ENCODE measurements at regions not wholly inside any gene's neighbourhood (a gene's known extent, or its start where the extent isn't known, plus 50 kb on each side); places are given as distances from the start of the nearest gene placed in this dataset.
"Not testable (repeated sequence)": the region's sequence is repeated elsewhere in the genome, so short reads cannot be mapped to it uniquely, and the experiment has no call there.

DNA sequence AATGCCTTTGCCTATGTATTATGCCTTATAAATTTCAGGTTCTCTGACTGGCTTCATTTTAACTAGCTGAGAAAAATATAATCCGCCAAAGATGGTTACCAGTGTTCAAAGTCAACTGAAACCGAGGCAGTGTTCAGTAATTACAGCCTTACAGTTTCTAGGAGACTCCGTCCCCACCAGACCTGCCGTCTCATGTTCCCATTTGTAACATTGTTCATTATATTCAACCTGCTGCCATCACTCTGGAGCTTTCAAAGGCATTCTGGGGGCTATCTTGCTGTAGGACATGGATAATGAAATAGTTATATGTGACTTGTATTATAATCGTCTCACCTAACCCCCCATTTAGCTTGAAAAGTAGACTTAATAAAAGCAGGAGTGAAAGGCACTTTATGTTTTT, 302.5 kb downstream of the RWDD3 start:
- no peak for DNase-seq

DNA sequence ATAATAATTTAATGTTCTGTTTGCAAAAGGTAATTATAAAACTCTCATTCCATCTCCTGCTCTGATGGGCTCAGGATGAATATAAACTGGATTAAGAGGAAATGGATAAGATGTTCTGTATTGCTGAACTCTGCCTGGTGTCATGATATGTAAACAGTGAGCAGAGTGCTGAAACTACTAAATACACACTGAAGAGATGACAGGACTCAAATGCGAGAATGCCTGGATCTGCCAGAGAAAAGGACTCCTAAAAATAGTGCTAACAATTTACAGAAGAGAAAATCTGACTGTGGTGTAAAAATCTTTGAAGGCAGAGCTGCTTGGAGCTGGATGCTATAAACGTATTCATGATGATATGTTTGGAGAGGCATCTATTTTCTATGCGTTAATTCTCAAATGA, 303.2 kb downstream of the RWDD3 start:
- DNase-seq, result no peak

DNA sequence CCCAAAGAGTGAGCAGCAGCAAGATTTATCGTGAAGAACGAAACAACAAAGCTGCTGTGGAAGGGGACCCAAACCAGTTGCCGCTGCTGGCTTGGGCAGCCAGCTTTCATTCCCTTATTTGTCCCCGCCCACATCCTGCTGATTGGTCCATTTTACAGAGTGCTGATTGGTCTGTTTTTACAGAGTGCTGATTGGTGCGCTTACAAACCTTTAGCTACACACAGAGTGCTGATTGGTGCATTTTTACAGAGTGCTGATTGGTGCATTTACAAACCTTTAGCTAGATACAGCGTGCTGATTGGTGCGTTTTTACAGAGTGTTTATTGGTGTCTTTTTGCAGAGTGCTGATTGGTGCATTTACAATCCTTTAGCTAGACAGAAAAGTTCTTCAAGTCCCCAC, 304.2 kb downstream of the RWDD3 start:
- not testable (repeated sequence) for DNase-seq

DNA sequence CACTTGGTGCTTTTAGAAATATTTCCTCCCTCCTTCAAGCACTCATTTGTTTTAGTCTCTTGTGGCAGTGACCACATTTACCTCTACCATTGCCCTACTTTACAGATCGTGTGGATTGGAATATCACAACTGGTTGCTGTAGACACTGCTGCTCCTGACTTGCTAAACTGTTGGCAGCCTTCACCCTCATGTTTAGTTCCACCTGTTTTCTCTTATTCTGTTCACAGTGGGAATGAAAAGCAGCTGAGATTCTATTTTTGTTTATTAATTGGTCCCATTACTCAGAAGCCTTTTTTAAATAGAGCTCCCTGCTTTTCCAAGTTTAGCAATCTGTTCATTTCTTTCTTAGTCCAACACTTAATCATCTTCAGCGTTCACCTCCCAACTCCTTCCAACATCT, 308.9 kb downstream of the RWDD3 start:
- DNase-seq, result no peak

DNA sequence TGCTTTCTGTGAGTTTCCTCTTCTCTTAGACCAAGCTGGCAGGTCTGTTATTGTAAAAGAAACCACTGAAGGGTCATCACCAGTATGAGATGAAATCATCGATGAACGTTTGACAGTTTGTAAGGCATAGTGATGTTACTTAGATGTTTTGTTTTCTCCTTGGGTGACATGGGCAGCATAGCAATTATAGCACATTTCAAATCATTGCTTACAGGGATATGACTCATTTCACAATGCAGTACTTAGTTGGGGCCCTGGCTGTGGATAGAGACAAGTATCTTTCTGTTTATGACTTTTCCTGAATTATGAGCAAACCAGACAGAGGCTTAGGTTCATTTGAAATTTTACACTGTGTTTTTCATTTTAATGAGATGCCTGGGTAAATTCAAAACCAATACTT, 313.0 kb downstream of the RWDD3 start:
- no peak for DNase-seq

DNA sequence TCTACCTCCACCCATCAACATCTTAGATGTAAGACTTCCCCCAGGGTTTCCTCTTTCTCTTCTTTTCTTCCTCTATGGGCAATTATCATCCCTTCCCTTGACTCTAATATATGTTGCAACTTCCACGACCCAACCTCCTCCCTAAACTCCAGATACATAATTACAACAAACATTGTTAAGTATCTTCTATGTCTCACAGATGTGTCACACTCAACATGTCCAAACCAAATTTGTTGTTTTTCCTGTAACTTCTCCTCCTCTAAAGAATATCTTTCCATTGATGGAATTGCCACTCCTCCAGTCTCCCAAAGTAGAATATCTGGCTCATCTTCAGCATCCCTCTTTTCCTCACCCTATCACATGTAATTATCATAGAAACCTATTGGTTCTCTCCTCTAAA, 314.2 kb downstream of the RWDD3 start:
- no peak for DNase-seq

DNA sequence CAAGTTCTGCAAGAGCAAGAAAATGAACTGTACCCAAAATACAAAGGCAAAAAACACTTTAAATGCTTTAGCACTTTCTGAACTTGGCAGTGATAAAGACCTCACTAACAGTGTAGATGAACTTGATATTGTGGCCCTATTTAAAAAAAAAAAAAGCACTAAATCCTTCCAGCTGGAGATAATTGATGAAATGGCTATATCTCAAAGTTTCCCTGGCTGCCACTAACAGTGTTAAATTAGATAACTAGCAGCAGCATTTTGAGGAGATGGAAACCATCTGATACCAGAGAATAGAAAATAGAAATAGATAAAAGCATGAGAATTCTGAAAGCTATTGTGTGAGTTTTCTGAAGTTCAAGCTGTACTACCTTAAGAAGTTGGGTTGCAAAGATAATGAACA, 317.2 kb downstream of the RWDD3 start:
- DNase-seq, result no peak

DNA sequence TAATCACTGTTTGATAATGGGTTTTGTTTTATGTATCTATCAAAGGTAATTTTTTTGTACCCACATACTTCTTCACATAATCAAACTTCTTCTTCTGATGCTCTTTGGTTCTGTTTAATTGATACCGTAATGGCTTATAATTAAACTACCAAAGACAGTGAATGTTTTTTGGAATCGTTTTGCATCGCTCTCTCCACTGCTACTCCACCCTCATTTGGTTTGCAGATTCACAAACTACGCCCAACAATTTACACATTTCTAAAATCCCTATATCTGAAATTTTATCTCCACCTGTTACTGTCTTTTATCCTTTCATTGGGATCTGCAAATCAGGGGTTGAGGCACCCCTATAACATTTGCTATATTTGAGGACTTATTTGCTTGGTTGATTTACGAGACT, 319.6 kb downstream of the RWDD3 start:
- no peak for DNase-seq

DNA sequence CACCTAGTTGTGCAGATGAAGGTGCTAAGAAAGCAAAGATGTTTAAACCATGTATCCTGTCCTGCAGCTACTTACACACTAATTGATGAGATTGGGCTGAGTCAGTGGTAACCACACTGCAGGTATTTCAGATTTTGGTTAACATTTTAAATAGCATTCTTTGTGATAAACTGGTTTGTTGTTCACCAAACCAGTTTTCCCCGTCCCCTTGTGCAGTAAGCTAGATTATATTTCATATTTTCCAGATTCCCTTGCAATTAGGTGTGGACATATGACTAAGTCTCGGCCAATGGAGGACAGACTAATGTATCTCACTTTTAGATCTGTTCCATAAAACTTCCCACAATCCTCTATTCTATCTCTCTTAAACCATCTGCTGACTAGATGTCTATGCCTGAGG, 320.4 kb downstream of the RWDD3 start:
- DNase-seq, result no peak

DNA sequence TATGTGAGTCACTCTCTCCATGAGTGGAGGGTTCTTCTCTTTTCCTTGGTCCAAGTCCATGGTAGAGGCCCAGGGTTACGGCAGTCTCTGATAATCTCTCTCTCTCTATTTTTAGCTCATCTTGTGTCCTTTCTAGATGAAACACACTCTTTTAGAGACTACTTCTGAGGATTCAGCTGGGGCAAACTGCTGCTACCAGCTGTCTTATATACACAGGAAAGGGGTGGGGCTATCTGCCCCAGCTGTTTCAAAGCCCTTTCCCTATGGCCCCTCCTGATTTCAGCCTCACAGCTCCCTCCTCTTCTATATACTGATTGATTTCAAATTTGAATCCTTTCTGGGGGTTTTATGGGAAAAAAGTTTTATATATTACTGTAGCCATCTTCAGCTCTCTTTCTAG, 324.8 kb downstream of the RWDD3 start:
- DNase-seq, result no peak

DNA sequence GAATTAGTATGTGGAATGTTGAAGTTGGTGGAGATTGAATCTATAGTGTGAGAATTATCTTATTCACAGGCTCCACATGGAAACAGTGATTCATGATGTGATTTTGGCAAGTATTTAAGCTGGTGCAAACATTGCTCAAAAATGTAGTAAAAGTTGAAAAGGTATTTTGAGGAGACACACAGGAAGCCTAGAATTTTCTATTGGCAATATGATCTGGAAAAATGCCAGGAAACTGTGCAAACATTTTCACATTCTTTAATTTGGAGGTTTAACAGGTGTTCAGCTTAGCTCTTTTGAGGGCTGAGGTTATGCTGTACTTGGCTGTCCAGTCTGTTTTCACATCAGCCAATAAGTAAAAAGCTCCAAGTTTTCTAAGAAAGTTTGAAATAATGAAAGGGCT, 327.3 kb downstream of the RWDD3 start:
- no peak for DNase-seq

DNA sequence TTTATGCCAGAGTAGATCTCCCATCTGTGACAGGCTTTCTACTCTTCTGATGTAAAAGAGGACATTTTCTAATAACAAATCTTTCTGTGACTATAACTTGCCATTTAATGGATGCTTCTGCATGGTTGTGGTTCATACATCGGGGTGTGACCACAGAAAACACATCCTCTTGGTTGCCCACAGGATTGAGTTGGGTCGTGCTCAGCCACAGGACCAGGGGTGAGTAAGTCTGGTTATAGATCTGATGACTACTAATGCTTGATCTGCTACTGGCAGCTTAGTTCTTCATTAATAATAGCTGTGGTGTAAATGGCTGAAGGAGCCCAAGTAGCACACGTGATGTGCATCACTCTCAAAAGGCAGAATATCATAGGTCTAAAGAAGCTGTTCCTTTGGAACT, 328.2 kb downstream of the RWDD3 start:
- DNase-seq, result no peak

DNA sequence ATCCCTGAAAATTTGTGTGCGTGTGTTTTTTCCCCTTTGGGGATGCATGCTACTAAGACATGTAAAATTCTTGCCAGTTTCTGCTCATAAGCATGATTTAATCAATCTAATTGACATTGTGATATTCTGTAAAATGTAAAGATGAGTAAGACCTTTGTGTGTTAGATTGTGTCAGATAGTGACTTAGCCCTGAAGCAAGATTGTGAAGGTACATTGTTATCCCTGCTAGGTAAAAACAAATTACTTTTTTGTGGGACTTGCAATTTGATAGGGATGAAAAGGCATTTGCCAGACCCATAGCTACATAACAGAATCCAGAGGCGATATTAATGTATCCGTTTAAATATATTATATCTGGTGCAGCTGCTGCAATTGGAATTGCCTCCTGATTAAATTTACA, 338.0 kb downstream of the RWDD3 start:
- no peak for DNase-seq

DNA sequence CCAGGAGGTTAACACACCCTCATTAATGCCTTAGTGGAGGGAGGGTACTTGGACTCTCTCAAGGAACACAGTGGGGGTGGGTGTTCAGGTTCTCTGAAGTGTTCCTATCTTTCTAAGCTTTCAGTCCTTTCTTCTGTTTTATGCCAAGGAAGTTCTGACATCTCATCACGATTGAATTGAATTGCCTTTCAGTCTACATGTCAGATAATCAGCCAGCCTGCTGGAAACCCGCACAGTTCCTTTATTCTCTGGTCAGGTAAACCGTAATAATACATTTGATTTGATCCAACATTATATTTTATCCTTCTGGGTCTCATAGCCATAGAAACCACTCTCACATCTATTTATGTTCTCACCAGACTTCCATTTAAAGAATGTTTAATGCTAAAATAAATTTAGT, 339.0 kb downstream of the RWDD3 start:
- DNase-seq, result no peak

DNA sequence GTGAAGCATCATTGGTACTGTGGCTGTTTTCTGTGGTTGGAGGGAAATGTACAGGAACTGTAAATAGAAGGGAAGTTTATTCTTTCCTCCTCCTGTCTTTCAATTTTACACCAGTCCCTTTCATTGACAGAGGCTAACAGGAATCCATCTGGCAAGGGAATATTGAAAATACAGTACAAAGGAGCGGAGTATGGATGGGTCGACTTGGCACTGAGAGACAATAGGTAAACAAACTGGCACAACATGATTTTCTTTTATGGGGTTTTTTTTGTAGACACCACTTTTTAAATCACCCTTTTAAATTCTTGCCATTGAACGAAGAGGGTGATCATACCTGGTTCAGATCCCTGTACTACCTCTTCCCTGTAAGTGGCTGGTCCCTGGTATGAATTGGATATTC, 341.3 kb downstream of the RWDD3 start:
- DNase-seq, result no peak

DNA sequence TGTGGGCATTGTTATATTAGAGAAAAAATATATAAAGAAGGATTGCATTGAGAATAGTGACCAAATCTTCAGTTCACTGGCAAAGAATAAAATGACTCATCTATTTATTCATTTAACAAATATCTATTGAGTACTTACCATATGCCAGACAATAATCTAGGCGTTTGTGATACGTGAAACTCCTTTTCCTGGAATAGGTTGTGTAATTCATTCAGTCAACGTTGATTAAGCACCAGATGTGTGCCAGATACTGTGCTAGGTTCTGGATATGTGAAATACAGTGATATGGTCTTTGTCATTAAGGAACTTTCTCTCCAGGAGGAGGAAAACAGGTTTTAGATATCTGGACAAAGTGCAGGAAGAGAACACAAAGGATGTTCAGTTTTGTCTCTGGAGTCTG, 344.5 kb downstream of the RWDD3 start:
- DNase-seq, result no peak

DNA sequence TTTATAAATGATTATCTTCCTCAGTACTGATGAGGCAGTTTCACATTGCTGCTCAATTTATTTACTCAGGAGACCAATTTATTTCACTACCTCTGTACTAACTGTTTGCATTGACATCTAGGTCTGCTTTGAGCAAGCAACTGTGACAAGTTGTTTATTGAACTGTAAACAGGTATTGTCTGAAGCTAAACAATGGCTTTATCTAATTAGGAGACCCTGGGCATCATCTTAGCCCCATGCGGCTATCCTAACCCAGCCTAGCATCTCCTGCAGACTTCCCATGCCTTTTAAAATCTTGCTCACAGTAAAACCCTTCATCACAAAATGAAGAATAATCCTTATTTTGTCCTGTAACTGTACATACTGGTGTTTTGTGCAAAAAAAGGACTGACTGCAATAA, 348.2 kb downstream of the RWDD3 start:
- no peak for DNase-seq

DNA sequence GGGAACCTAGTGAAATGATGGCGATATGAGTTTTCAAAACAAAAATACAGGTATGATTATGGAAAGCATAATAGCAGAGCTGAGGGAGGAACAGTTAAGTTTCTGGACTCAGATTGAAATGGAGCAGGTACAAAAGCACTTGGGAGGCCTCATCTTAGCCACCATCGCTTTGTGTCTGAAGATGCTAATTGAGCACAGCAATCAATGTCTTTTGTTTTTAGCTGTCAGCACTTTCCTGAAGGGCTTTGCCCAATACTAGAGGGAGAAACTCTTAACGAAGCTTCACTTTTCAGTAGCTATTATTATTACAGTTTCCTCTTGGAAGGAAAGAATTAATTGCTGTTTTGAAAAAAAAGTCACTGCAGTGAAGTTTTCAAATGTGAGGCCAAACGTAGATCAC, 348.7 kb downstream of the RWDD3 start:
- no peak for DNase-seq

DNA sequence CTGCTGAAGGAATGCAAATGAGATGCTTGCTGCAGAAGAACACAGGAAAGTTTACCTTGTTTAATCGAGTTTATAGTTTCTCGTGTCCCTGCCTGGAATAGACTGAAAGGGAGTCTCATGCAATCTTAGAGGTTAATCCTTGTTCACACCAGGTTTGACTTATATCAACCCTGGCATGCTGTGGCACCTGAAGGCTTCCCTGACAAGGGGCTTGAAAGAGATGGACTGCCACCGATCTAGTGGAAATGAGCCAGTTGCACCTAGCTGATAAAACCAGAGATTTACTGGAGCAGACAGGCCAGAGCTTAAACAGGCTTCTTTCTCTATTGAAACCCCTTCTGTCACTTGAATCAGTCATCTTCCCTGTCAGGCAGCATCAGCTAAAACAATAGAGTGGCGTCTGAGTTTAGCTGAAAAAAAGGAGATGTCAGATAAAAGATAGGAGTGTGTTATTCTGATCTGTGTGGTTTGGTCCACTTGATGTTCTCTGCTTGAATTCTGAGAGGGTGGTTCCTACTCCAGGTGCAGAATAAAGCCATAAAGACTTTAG, 349.7 kb downstream of the RWDD3 start:
- no peak for DNase-seq

DNA sequence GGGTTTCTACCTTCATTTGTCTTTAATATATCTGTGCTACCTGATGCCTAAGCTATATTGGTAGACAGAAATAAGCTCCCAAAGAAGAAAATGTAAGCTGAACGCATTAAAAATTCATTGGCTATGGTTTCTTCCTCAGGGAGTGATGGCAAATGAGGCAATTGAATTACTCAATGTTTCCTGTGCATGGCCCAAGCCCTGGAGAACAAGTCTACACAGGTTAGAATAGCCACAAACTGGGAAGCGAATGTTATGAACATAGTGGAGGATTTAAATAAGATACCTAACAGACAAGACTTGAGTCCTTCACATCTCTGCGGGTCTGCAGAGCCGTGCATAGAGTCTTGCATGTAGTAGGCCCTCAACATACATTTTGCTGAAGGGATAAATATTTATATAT, 350.3 kb downstream of the RWDD3 start:
- DNase-seq, result no peak

DNA sequence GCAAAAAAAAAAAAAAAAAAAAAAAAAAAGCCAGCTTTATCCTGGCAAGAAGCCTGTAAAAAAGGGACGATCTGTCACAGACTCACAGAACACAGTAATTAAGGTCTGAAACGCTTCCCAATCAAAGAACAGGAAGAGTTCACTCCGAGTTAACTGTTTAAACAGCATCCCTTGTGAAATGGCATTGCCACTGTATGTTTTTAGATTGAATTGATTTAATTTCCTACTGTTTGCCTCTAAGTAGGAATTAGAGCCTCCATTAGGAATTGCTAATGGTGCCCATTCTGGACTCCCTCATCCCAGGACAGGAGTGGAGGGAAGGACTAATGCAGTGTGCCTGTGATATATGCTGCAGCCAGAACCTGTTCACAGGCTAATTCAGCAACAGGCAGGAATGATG, 370.8 kb downstream of the RWDD3 start:
- no peak for DNase-seq

DNA sequence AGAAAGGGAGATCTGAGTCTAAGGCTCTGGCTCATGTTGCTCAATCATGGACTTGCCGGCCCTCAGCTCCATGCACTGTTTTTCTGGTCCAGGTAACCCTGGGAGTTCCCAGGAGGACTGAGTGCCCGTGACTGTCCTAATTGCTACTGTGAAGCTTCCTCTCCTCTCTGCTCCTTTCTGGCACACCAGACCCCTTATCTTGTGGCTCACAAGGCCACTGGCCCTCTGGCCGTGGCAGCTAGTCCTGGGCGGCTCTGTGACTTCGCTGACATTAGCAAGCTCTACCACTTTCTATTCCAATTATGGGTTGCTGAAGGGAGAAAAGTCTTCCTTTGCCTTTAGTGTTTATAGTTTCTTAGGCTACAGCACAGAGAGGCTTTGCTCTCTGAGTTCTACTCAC, 380.2 kb downstream of the RWDD3 start:
- no peak for DNase-seq

DNA sequence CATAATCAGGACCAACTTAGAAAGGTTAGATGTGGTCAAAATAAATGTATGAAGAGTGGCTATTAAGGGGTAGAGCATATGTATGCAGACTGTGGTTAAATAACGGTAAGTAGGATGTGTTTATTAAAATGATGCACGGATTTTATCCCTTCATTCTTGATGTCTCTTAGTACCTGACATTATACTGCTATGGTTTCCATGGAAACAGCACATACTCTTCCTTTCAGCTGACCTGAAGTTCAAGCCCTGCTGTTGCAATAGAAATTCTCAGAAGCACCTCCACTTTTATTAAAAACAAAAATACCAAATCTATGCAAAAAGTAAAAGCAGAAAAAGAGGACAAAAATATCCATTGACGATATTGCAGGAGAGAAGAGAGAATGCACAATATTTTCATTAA, 381.4 kb downstream of the RWDD3 start:
- no peak for DNase-seq

DNA sequence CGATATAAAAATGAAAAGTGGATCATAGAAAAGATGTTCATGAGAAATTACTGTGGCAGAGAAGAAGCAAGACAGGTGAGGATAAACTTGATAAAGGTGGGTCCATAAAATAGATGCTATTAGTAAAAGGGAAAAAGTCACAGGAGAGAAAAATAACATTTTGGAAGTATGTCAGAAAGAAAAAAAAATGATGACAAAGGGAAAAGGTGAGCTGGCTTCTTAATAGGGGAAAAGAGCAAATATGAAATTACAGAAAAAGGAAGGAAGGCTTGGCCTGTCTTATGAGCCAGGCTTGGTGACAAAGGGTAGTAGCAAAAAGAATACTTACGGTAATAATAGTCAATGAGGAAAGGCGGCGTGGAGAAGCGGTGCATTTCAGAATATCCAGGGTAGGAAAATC, 386.1 kb downstream of the RWDD3 start:
- DNase-seq, result no peak

DNA sequence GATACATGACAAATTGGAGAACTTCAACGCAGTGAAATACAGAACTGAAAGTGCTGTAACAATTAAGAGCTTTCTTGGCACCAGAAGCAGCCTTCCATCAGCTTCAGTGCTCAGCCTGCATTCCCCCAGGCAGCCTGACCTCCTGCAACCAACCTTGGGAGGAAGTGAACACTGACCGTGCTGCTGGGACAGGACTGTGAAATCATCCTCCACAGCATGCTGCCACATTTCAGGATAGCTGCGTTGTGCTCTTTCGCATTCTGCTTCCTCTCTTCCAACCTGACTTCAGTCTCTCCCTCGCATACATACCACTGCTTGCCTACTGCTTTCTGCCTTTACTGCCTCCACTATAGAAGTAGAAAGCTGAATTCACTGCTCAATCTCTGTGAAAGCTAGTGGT, 388.6 kb downstream of the RWDD3 start:
- no peak for DNase-seq

DNA sequence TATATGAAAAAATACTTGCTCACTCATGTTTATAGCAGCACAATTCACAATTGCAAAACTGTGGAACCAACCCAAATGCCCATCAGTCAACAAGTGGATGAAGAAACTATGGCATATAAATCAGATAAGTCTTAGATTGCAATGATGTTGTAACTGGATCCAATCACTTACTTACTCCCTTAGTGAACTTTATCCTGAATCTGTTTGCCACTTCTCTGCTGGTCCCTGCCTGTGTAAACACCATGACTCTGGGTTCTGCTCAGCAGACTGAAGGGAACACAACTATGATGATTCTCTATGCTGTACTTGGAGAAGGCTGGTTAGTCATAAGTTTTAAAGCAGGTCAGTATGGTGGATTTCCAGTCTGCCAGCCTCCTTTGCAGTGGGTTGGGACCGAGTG, 391.2 kb downstream of the RWDD3 start:
- DNase-seq, result no peak
